ENCODE measurements at regions not wholly inside any gene's neighbourhood (a gene's known extent, or its start where the extent isn't known, plus 50 kb on each side); places are given as distances from the start of the nearest gene placed in this dataset.

GRCh38 chr5:28215091-28215490, 1176.7 kb upstream of the CDH9 start:
- DNase-seq = no peak

- DNase-seq = no peak
These were observed 1175.9 kb upstream of the CDH9 start for GRCh38 chr5:28214292-28214691.

GRCh38 chr5:28208356-28208755, 1170.0 kb upstream of the CDH9 start:
- DNase-seq = no peak

GRCh38 chr5:28190011-28190410, 1151.6 kb upstream of the CDH9 start:
- no peak for DNase-seq

GRCh38 chr5:28174691-28175090, 1136.3 kb upstream of the CDH9 start:
- DNase-seq = no peak

- DNase-seq = no peak
These were observed 1126.7 kb upstream of the CDH9 start for GRCh38 chr5:28165096-28165495.

GRCh38 chr5:28164568-28164967, 1126.2 kb upstream of the CDH9 start:
- no peak for DNase-seq

- no peak for DNase-seq
These were observed 1118.6 kb upstream of the CDH9 start for GRCh38 chr5:28156981-28157380.

GRCh38 chr5:28143519-28143918, 1105.1 kb upstream of the CDH9 start:
- DNase-seq = no peak

GRCh38 chr5:28132151-28132550, 1093.8 kb upstream of the CDH9 start:
- DNase-seq = no peak

- DNase-seq = no peak
These were observed 1079.3 kb upstream of the CDH9 start for GRCh38 chr5:28117691-28118090.

GRCh38 chr5:28117273-28117672, 1078.9 kb upstream of the CDH9 start:
- no peak for DNase-seq

GRCh38 chr5:28110781-28111180, 1072.4 kb upstream of the CDH9 start:
- no peak for DNase-seq

GRCh38 chr5:28104080-28104479, 1065.7 kb upstream of the CDH9 start:
- no peak for DNase-seq

- DNase-seq = no peak
These were observed 1045.7 kb upstream of the CDH9 start for GRCh38 chr5:28084069-28084468.

- no peak for DNase-seq
These were observed 1044.2 kb upstream of the CDH9 start for GRCh38 chr5:28082610-28083009.

- DNase-seq = no peak
These were observed 1039.2 kb upstream of the CDH9 start for GRCh38 chr5:28077291-28078240.

GRCh38 chr5:28066856-28067255, 1028.5 kb upstream of the CDH9 start:
- no peak for DNase-seq

GRCh38 chr5:28065656-28066055, 1027.3 kb upstream of the CDH9 start:
- DNase-seq = no peak

- no peak for DNase-seq
These were observed 1008.2 kb upstream of the CDH9 start for GRCh38 chr5:28046596-28046995.

- DNase-seq = no peak
These were observed 989.5 kb upstream of the CDH9 start for GRCh38 chr5:28027851-28028250.

GRCh38 chr5:28017178-28017577, 978.8 kb upstream of the CDH9 start:
- no peak for DNase-seq

- DNase-seq = no peak
These were observed 976.4 kb upstream of the CDH9 start for GRCh38 chr5:28014779-28015178.

GRCh38 chr5:28012538-28012937, 974.2 kb upstream of the CDH9 start:
- DNase-seq = no peak

- DNase-seq = no peak
These were observed 971.2 kb upstream of the CDH9 start for GRCh38 chr5:28009576-28009975.
